VCaP (cell line): ENCODE measurements at regions not wholly inside any gene's neighbourhood (a gene's known extent, or its start where the extent isn't known, plus 50 kb on each side); places are given as distances from the start of the nearest gene placed in this dataset.

Experiments used
- H3K27ac ChIP-seq: fragments of 450-650 bp; 2 replicates; pipeline ENCODE4 v1.5.1; 2017
- CTCF ChIP-seq: fragments of 450-650 bp; conservative IDR thresholded peaks from 2 replicates; pipeline ENCODE4 v1.5.1; 2017; ENCODE audit warnings: mild to moderate bottlenecking, moderate library complexity

- no peak overlapping the region for H3K27ac ChIP-seq
- no peak for TF ChIP-seq CTCF
Measured at GRCh38 chr4:144302704-144303536, 162.4 kb upstream of the GYPA start.

GRCh38 chr4:144304025-144304424, 163.5 kb upstream of the GYPA start:
- TF ChIP-seq CTCF, result no peak
- no peak overlapping the region for H3K27ac ChIP-seq

GRCh38 chr4:144310535-144310934, 170.0 kb upstream of the GYPA start:
- no peak for TF ChIP-seq CTCF
- H3K27ac ChIP-seq, result no peak overlapping the region

- no peak for TF ChIP-seq CTCF
- no peak overlapping the region for H3K27ac ChIP-seq
Measured at GRCh38 chr4:144313370-144313769, 172.9 kb upstream of the GYPA start.

GRCh38 chr4:144316869-144317268, 176.4 kb upstream of the GYPA start:
- no peak overlapping the region for H3K27ac ChIP-seq
- TF ChIP-seq CTCF, result no peak

GRCh38 chr4:144318797-144319196, 178.3 kb upstream of the GYPA start:
- no peak overlapping the region for H3K27ac ChIP-seq
- TF ChIP-seq CTCF, result peak; percentile 21; the same call in 1 of the 2 replicates

- no peak overlapping the region for H3K27ac ChIP-seq
- no peak for TF ChIP-seq CTCF
Measured at GRCh38 chr4:144336633-144337032, 196.1 kb upstream of the GYPA start.
